Tibial nerve (tissue), 3 donors: ENCODE measurements at regions not wholly inside any gene's neighbourhood (a gene's known extent, or its start where the extent isn't known, plus 50 kb on each side); places are given as distances from the start of the nearest gene placed in this dataset.

Experiments used
- CTCF ChIP-seq, 5 experiments: fragments of 200-600 bp in 3 of 5; fragments of 450-650 bp in 2 of 5; sonication (generic) in 3 of 5; IDR thresholded peaks; one replicate each; pipeline ENCODE4 v1.5.1; 2016 to 2019; ENCODE audit warnings: antibody characterized with exemption in 5 of 5, mild to moderate bottlenecking in 3 of 5, moderate library complexity in 2 of 5
- POLR2A ChIP-seq, 2 donors: fragments of 450-650 bp; IDR thresholded peaks; one replicate each; pipeline ENCODE4 v1.6.1; 2017; ENCODE audit warnings: antibody characterized with exemption in 2 of 2, mild to moderate bottlenecking in 2 of 2, moderate library complexity in 2 of 2

GRCh38 chr18:1020731-1021344 is 116.2 kb downstream of the ADCYAP1 start:
- TF ChIP-seq CTCF (IDR thresholded peaks at IDR 0.05) (no peak), POLR2A (IDR thresholded peaks at IDR 0.05) (no peak)
